LNCaP clone FGC (cell line): ENCODE measurements at regions not wholly inside any gene's neighbourhood (a gene's known extent, or its start where the extent isn't known, plus 50 kb on each side); places are given as distances from the start of the nearest gene placed in this dataset.

ENCODE experiments used
- DNase-seq: peaks from one replicate; pipeline ENCODE4 v3.0.0-alpha.2; 2011; ENCODE audit warnings: low read depth
- H3K4me3 ChIP-seq: 2 replicates; pipeline ENCODE4 v1.5.1; 2011; ENCODE audit warnings: mild to moderate bottlenecking, low read depth, low read length, control low read depth
- TF ChIP-seq, protein P1 (sequence below): IDR thresholded peaks from 2 replicates; pipeline ENCODE4 v1.5.1; 2012; ENCODE audit warnings: mild to moderate bottlenecking; ENCODE audit not compliant: control insufficient read depth, insufficient read depth; ENCODE audit errors: extremely low read depth

DNA sequence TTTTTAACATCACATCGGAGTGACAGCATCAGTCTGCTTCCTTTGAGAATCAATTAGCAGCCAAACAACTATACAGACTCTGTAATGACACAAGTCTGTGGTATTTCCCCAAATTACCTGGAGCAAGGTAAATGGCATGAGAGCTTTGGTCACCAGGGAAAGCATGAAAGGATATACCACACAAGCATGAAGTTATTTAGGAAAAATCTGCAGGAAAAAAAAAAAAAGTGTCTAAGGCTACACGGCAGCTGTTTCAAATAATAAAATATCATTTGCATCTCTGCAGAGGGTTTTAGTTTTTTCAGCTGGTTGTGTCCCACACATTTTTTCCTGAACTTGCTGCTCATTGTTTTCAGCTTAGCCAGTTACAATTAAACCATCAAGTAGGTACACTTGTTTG lies 234.7 kb downstream of the TTLL7 start:
- H3K4me3 ChIP-seq: no peak overlapping the region
- TF ChIP-seq, protein P1, sequence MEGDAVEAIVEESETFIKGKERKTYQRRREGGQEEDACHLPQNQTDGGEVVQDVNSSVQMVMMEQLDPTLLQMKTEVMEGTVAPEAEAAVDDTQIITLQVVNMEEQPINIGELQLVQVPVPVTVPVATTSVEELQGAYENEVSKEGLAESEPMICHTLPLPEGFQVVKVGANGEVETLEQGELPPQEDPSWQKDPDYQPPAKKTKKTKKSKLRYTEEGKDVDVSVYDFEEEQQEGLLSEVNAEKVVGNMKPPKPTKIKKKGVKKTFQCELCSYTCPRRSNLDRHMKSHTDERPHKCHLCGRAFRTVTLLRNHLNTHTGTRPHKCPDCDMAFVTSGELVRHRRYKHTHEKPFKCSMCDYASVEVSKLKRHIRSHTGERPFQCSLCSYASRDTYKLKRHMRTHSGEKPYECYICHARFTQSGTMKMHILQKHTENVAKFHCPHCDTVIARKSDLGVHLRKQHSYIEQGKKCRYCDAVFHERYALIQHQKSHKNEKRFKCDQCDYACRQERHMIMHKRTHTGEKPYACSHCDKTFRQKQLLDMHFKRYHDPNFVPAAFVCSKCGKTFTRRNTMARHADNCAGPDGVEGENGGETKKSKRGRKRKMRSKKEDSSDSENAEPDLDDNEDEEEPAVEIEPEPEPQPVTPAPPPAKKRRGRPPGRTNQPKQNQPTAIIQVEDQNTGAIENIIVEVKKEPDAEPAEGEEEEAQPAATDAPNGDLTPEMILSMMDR: no peak
- DNase-seq: no peak

DNA sequence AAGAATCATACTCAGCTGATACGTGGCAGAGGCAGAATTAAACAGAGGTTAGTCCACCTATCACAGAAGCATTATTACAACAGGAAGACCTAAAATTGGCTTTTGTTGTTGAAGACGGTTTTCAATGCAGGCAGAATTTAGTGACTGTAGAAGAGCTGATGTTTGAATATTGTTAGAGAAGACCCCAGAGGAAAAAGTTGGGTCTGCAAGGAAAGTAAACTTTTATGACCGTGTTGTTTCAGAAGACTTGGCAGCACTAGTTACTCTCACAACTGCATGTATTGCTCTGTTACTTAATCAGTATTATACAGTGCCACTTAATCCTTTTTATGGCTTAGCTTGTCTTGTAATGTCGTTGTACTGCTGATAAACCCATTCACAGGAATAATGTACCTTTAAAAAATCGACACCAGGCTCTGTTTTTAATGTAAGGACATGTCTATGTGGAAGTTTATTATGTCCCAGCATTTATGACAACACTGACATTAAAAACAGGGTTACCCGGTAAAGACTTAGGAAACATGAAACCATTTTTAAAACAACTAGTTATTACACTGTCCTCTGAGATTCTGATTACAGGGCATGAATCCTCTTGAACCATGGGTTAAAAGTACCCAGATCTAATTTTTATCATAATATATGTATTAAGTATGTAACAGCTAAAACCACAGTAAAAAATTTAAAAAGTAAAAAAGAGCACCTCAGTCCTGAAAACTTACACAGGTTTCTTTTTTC lies 235.4 kb downstream of the TTLL7 start:
- TF ChIP-seq, protein P1: no peak
- no peak overlapping the region for H3K4me3 ChIP-seq
- no peak for DNase-seq

DNA sequence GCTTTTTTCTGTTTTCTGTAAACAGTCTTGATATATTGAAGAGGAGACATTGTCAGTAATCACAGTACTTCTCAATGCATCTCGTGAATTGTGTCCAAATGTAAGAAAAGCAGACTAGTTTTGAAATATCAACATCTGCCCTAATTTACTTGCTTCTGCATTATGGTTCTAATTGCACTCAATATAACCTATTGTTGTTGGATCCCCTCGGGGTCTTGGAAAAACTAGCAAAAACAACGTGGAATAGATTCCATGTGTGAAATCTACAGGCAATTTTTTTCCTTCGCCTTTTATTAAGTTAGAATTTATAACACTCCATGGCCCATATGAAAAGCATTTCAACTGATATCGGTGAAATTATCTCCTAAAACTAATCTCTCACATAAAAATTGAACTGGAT lies 236.5 kb downstream of the TTLL7 start:
- TF ChIP-seq, protein P1: no peak
- no peak for DNase-seq
- no peak overlapping the region for H3K4me3 ChIP-seq

DNA sequence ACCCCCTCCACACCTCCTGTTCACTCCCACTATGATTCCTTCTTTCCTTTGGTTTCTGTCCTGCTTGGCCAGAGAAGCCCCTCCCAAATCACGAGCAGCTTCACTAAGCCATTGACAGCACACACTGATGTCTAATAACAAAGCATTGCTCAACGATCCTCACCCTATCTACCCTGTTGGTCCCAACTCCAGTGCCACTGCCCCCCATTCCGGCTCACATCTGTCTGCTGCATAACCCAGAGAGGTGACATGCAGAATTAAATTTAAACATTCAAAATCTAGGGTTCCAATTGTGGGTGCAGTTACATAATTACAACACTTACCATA lies 236.9 kb downstream of the TTLL7 start:
- no peak for DNase-seq
- H3K4me3 ChIP-seq: no peak overlapping the region
- TF ChIP-seq, protein P1: no peak

DNA sequence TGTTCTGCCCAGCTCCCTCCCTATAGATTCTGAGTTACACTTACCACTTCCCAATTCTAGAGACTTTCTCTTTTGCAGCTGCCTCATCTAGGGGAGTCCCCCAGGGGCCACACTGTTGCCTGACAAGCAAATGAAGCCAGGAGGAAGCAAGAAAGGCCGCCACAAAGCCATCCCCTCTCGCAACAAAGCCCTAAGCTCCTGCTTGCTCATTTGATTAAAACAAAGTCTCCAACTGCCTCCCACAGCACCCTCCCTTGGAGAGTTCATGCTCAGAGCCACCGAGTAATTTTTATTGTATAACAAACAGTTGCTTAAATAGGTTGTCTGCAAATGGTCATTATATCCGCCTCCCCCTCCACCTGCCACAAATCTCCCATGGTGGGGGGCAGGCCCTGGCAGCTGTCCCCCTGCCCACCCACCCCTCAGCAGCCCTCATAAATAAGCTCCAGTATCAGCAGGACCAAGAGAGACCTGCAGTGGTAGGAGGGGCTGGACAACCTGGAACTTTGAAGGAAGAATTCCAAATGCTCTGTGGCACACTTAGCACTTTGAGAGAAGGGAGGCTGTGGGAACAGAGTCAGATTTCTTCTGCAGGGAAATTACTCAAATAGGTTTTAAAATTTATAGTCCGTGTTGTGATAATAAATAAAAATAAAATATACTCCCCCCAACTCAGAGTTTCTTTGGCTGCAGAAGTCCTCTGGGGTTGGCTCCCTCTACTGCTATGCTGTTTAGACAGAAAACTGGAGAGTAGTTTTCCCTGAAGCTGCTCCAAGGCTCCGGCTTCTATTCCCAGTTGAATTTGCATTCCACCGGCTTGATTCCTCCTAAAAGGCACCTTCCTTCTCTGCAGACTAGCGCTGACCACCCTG lies 237.5 kb downstream of the TTLL7 start:
- no peak overlapping the region for H3K4me3 ChIP-seq
- no peak for DNase-seq
- TF ChIP-seq, protein P1: no peak

DNA sequence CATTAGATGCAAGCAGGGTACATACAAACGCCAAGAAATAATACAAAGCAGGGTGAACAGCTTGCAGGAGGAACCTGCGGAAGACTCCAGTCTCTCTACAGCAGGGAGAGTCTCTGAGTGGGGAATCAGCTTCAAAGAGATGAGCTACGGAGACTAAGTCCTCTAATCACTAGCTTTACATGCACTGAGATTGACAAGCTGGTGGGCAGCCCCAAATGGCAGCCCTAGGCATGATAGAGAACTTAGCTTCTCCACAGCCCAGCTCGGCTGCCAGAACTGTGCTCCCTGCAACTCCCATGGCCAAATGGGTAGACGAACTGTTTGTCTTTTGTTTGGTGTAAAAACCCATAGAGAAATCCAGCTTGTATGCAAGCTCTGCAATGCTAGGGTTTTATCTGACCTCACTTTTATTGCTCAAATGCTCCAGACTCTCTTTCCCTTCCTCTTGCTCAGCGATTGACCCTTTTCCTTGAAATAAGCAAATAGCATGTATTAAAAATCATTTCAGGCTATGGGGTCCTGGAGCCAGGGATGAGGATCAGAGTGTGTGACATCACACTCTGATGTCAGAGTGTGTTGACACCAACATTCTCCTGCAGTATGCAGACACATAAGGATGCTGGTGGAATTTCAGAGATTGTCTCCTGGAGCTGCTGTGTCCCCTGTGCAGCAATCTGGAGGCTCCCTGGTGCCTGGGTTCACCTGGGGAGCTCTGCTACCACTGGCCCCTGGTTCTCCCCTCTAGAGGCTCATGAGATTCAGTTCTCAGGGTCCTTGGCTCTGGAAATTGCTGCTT lies 238.5 kb downstream of the TTLL7 start:
- TF ChIP-seq, protein P1: no peak
- no peak overlapping the region for H3K4me3 ChIP-seq
- DNase-seq: no peak
